ENCODE measurements at regions not wholly inside any gene's neighbourhood (a gene's known extent, or its start where the extent isn't known, plus 50 kb on each side); places are given as distances from the start of the nearest gene placed in this dataset.

DNA sequence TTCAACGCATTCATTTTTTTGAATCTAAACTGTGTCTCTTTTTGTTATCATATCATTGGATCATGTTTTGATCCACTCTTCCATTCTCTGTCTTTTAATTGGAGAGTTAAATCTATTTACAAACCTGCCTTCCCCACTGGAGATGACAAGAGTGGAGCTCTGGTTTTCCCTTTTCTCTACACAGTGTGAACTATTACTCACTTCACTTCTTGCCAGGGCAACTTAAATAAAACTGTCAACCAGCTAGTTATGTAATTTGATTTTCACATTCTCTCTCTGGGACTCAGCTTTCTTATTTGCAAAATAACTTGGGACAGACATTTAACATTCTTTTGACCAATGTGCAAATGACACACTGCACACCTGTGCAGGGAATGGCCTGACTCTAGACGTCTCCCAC is 230.8 kb upstream of the CST7 start:
- Mint-ChIP-seq H3K9me3 (peaks cover 9% of the 10 kb centered on the region), H3K27me3 (peaks cover 7% of the 10 kb centered on the region), H3K4me3 (no peak overlapping the region), H3K36me3 (ENCODE audit: low read depth) (no peaks in the 10 kb centered on the region), H3K4me1 (ENCODE audit: low read depth) (no peaks in the 10 kb centered on the region), H3K27ac (no peak overlapping the region)
- ChIA-PET POLR2A (no interaction called here), CTCF (interaction anchor here (0.7 kb wide), 1 partner anchor 8 kb away, joined by 3 read pairs; no protein-coding TSS in a partner anchor)
- DNase-seq, result no peak
- intact Hi-C loops (cut with micrococcal nuclease), result no loop called here
- no peak for ATAC-seq
- TF ChIP-seq, protein P1, sequence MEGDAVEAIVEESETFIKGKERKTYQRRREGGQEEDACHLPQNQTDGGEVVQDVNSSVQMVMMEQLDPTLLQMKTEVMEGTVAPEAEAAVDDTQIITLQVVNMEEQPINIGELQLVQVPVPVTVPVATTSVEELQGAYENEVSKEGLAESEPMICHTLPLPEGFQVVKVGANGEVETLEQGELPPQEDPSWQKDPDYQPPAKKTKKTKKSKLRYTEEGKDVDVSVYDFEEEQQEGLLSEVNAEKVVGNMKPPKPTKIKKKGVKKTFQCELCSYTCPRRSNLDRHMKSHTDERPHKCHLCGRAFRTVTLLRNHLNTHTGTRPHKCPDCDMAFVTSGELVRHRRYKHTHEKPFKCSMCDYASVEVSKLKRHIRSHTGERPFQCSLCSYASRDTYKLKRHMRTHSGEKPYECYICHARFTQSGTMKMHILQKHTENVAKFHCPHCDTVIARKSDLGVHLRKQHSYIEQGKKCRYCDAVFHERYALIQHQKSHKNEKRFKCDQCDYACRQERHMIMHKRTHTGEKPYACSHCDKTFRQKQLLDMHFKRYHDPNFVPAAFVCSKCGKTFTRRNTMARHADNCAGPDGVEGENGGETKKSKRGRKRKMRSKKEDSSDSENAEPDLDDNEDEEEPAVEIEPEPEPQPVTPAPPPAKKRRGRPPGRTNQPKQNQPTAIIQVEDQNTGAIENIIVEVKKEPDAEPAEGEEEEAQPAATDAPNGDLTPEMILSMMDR (IDR thresholded peaks at IDR 0.05), result no peak

DNA sequence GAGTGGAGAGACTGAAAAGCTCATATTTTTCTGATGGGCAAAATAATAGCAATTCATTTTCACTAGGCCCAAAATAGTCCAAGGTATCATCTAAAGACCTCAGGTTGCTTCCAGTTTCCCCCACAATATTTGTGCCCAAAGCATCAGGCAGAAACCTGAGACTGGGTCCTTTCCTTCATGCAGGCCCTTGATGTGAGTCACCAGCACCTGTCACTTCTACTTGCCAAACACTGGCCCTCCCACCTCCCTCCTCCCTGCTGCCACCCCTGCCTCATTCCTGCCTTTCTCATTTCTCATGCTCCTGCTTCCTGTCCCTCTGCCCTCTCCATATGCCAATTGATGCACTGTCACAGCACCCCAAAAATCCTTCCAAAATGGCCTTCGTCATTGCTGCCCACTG is 230.4 kb upstream of the CST7 start:
- ChIA-PET CTCF (interaction anchor here (0.7 kb wide), 1 partner anchor 8 kb away, joined by 3 read pairs; no protein-coding TSS in a partner anchor), POLR2A (no interaction called here)
- TF ChIP-seq, protein P1 (IDR thresholded peaks at IDR 0.05), result no peak
- H3K4me1 Mint-ChIP-seq (ENCODE audit: low read depth), result no peaks in the 10 kb centered on the region
- H3K27me3 Mint-ChIP-seq, result peaks cover 10% of the 10 kb centered on the region
- no peak overlapping the region for H3K4me3 Mint-ChIP-seq
- H3K9me3 Mint-ChIP-seq, result peaks cover 6% of the 10 kb centered on the region
- intact Hi-C loops (cut with micrococcal nuclease), result no loop called here
- H3K27ac Mint-ChIP-seq, result no peak overlapping the region
- no peaks in the 10 kb centered on the region for H3K36me3 Mint-ChIP-seq (ENCODE audit: low read depth)
- DNase-seq, result no peak
- ATAC-seq, result no peak

DNA sequence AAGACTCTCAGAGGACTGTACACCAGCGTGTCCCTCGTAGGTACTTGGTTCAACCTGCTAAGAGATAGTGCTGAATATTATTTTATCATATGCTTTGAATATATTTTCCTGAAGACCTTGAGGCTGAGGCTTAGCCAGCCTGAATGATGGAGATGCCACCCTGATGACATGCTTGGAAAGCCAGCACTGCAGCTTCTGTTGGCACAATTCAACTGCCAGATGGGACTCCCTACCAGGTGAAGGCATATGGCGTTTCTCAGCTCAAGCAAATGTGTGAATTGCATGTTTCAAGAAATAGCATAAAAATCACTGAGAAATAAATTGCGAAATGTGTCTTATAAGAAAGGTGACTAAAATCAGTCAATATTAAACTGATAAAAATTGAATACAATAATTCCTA is 228.1 kb upstream of the CST7 start:
- Mint-ChIP-seq H3K27me3 (peaks cover 14% of the 10 kb centered on the region), H3K36me3 (ENCODE audit: low read depth) (no peaks in the 10 kb centered on the region), H3K27ac (no peak overlapping the region), H3K4me1 (ENCODE audit: low read depth) (no peaks in the 10 kb centered on the region), H3K9me3 (no peaks in the 10 kb centered on the region), H3K4me3 (no peak overlapping the region)
- TF ChIP-seq, protein P1 (IDR thresholded peaks at IDR 0.05), result no peak
- intact Hi-C loops (cut with micrococcal nuclease), result no loop called here
- DNase-seq, result no peak
- ChIA-PET POLR2A (no interaction called here), CTCF (no interaction called here)
- ATAC-seq, result no peak

DNA sequence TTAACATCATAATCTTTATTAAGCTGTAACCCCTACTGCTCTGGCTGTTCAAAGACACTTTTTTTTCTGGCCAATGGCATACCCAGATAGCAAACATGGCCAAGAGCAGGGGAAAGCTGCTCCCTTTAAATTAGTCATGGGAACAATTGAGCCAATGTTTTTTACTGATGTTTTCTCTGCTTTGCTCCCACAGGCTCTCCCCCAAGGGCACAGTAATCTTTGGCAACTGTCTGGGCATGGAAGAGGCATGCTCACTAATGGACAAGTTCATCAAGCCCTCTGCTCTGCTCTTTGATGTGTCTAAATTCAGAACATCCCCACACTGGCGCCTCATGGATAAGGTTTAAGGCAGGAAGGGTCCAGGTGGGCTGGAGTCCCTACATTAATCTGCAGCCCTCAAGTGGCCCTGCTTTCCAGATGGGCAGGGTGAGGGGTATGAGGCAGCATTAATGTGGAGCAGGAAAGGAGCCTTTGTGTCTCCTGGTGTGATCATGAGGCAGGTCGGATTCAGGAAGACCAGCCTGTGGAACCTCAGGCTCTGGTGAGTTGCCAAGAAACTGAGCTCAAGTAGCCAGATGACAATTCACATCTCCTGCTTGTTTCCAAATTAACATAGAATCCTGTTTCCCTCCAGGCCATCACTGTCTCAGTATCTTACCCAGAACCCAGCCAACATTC is 227.0 kb upstream of the CST7 start:
- H3K4me3 Mint-ChIP-seq, result no peak overlapping the region
- DNase-seq (no peak), ATAC-seq (no peak)
- H3K27me3 Mint-ChIP-seq, result peaks cover 14% of the 10 kb centered on the region
- POLR2A ChIA-PET, result no interaction called here
- H3K4me1 Mint-ChIP-seq (ENCODE audit: low read depth), result no peaks in the 10 kb centered on the region
- H3K36me3 Mint-ChIP-seq (ENCODE audit: low read depth), result no peaks in the 10 kb centered on the region
- TF ChIP-seq, protein P1 (IDR thresholded peaks at IDR 0.05), result no peak
- no peaks in the 10 kb centered on the region for H3K9me3 Mint-ChIP-seq
- intact Hi-C loops (cut with micrococcal nuclease), result no loop called here
- H3K27ac Mint-ChIP-seq, result no peak overlapping the region
- CTCF ChIA-PET, result no interaction called here

DNA sequence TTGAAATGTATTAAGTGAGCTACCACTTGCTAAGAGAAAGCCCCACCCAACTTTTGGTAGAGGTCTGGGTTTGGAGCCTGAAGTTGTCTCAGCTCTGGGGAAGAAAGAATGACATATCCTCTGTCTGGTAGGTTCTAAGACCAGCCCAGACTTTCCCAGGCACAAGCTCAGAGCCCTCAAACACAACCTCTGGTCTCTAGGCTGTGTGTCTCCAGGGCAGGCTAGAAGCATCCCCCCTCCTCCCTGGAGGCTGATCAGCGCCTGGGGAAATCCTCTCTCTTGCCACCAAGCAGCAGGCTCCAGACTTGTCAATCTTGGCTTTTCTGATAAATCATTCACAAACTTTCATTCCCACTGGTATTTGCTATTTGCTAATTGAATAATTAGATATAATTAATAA is 226.5 kb upstream of the CST7 start:
- ChIA-PET POLR2A (no interaction called here), CTCF (no interaction called here)
- DNase-seq (no peak), ATAC-seq (no peak)
- Mint-ChIP-seq H3K27me3 (peaks cover 14% of the 10 kb centered on the region), H3K4me1 (ENCODE audit: low read depth) (no peaks in the 10 kb centered on the region), H3K9me3 (no peaks in the 10 kb centered on the region), H3K4me3 (no peak overlapping the region), H3K27ac (no peak overlapping the region), H3K36me3 (ENCODE audit: low read depth) (no peaks in the 10 kb centered on the region)
- TF ChIP-seq, protein P1 (IDR thresholded peaks at IDR 0.05), result no peak
- intact Hi-C loops (cut with micrococcal nuclease), result no loop called here
